OCI-LY3 (cell line): ENCODE measurements at regions not wholly inside any gene's neighbourhood (a gene's known extent, or its start where the extent isn't known, plus 50 kb on each side); places are given as distances from the start of the nearest gene placed in this dataset.

Source experiments
- H2AFZ ChIP-seq: fragments of 200-600, 300-600 bp; shearing (Covaris generic); 2 replicates; pipeline ENCODE4 v1.6.0; 2014; ENCODE audit warnings: antibody characterized with exemption, low read depth, low read length
- H3K27ac ChIP-seq: fragments of 200-600, 300-600 bp; sonication (generic); 2 replicates; pipeline ENCODE4 v1.5.1; 2014; ENCODE audit warnings: mild to moderate bottlenecking, low read length, moderate library complexity, mixed read lengths
- H3K27me3 ChIP-seq: fragments of 200-600, 300-600 bp; sonication (generic); 2 replicates; pipeline ENCODE4 v1.6.1; 2014; ENCODE audit warnings: low read depth, low read length, mixed read lengths
- H3K36me3 ChIP-seq: fragments of 200-600, 300-600 bp; sonication (generic); replicated peaks from 2 replicates; pipeline ENCODE3; 2014; ENCODE audit warnings: low read depth, low read length, mixed read lengths
- H3K4me1 ChIP-seq: fragments of 300-600, 200-600 bp; sonication (generic); 2 replicates; pipeline ENCODE4 v1.6.1; 2014; ENCODE audit warnings: low read length, mixed read lengths
- H3K4me2 ChIP-seq: fragments of 200-600, 300-600 bp; sonication (generic); 2 replicates; pipeline ENCODE4 v1.6.1; 2014; ENCODE audit warnings: low read length, mixed read lengths
- H3K4me3 ChIP-seq: fragments of 300-600, 200-600 bp; sonication (generic); 2 replicates; pipeline ENCODE4 v1.5.1; 2014; ENCODE audit warnings: antibody characterized with exemption, mild to moderate bottlenecking, low read length, moderate library complexity
- H3K79me2 ChIP-seq: fragments of 300-600, 200-600 bp; shearing (Covaris generic); 2 replicates; pipeline ENCODE4 v1.6.1; 2014; ENCODE audit warnings: mild to moderate bottlenecking, low read length, mixed read lengths
- H3K9ac ChIP-seq: fragments of 300-600, 200-600 bp; shearing (Covaris generic); 2 replicates; pipeline ENCODE4 v1.6.0; 2014; ENCODE audit warnings: mild to moderate bottlenecking, low read length, moderate library complexity
- H3K9me3 ChIP-seq: fragments of 200-600, 300-600 bp; shearing (Covaris generic); 2 replicates; pipeline ENCODE4 v1.6.1; 2014; ENCODE audit warnings: low read length, mixed read lengths; ENCODE audit not compliant: insufficient read depth
- H4K20me1 ChIP-seq: fragments of 200-600, 300-600 bp; sonication (generic); 2 replicates; pipeline ENCODE4 v1.6.1; 2016; ENCODE audit warnings: low read length, mixed read lengths; ENCODE audit not compliant: insufficient read depth
- CTCF ChIP-seq: fragments of 200-600, 300-600 bp; sonication (generic); IDR thresholded peaks from 2 replicates; pipeline ENCODE4 v1.5.1; 2014; ENCODE audit warnings: antibody characterized with exemption, low read length, low read depth
- EZH2phosphoT487 ChIP-seq: fragments of 200-600 bp; shearing (Covaris generic); IDR thresholded peaks from 2 replicates; pipeline ENCODE4 v1.6.1; 2018; ENCODE audit warnings: antibody characterized with exemption, mixed run types, low read depth

DNA sequence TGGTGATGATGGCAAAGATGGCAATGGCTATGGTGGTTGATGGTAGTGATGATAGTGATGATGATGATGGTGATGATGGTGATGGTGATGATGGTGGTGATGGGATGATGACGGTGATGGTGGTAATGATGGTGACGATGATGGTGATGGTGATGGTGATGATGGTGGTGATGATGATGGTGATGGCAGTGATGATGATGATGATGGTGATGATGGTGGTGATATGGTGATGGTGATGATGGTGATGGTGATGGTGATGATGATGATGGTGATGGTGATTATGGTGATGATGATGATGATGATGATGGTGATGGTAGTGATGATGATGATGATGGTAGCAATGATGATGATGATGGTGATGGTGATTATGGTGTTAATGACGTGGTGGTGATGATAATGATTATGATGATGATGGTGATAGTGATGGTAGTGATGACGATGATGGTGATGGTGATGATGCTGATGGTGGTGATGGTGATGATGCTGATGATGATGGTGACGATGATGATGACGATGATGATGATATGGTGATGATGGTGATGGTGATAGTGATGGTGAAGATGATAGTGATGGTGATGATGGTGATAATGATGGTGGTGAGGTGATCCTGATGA lies 232.1 kb downstream of the BRD1 start:
- TF ChIP-seq CTCF, result no peak
- TF ChIP-seq EZH2phosphoT487, result no peak
- Histone ChIP-seq H3K36me3 (peaks cover 5% of the 10 kb centered on the region), H2AFZ (no peak overlapping the region), H3K79me2 (no peaks in the 10 kb centered on the region), H4K20me1 (peaks cover 7% of the 10 kb centered on the region; the same call in 1 of the 2 replicates), H3K9me3 (no peaks in the 10 kb centered on the region), H3K4me1 (no peaks in the 10 kb centered on the region), H3K27ac (no peak overlapping the region), H3K4me3 (no peak overlapping the region), H3K4me2 (no peak overlapping the region), H3K27me3 (no peaks in the 10 kb centered on the region), H3K9ac (no peak overlapping the region)

- Histone ChIP-seq H3K4me3 (no peak overlapping the region), H3K27me3 (no peaks in the 10 kb centered on the region), H3K79me2 (no peaks in the 10 kb centered on the region), H3K4me1 (no peaks in the 10 kb centered on the region), H3K27ac (no peak overlapping the region), H3K9me3 (no peaks in the 10 kb centered on the region), H4K20me1 (peaks cover 11% of the 10 kb centered on the region; the same call in 1 of the 2 replicates), H3K9ac (no peak overlapping the region), H3K4me2 (no peak overlapping the region), H2AFZ (no peak overlapping the region), H3K36me3 (peaks cover 5% of the 10 kb centered on the region)
- TF ChIP-seq CTCF (no peak), EZH2phosphoT487 (no peak)
Measured at GRCh38 chr22:49594078-49594477, 233.6 kb downstream of the BRD1 start.

- Histone ChIP-seq H3K4me2 (no peak overlapping the region), H3K4me1 (no peaks in the 10 kb centered on the region), H3K27me3 (no peaks in the 10 kb centered on the region), H3K9ac (no peak overlapping the region), H3K79me2 (no peaks in the 10 kb centered on the region), H2AFZ (no peak overlapping the region), H3K4me3 (no peak overlapping the region), H3K27ac (no peak overlapping the region), H4K20me1 (peaks cover 15% of the 10 kb centered on the region; the same call in 1 of the 2 replicates), H3K36me3 (peaks cover 5% of the 10 kb centered on the region), H3K9me3 (no peaks in the 10 kb centered on the region)
- TF ChIP-seq CTCF, result no peak
- TF ChIP-seq EZH2phosphoT487, result no peak
Measured at GRCh38 chr22:49593509-49593908, 234.2 kb downstream of the BRD1 start.

DNA sequence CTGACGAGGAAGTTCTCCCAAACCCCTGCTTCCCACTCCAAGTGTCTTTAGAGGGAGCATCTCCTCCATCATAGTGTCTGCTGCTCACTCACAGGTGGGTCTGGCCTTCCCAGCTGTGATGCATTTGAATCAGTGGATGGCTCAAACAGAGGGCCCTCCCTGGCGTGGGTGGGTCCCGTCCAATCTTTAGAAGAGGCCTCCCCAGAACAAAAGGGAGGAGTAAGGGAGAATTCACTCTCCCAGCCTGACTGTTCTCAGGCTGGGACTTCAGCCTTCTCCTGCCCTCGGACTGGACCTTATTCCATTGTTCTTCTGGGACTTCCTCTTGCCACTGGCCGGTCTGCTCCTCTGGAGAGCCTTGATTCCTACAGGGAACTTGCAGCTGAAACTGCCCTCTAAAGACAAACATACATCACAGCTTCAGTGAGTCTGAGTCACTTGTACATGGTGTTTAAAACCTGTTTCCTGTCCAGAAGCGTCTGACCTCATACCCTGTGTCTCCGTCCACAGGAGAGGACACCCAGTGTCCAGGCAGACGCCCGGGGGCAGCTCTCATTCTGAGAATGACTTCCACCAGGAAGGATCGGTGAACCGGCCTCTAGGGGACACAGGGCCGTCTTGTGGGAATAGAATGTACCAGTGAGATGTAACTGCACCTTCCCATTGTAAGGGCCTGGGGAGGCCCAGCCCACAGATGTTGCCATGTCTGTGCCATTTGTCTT lies 234.7 kb downstream of the BRD1 start:
- no peak overlapping the region for H3K4me3 ChIP-seq
- H4K20me1 ChIP-seq, result peaks cover 18% of the 10 kb centered on the region; the same call in 1 of the 2 replicates
- H3K79me2 ChIP-seq, result no peaks in the 10 kb centered on the region
- no peaks in the 10 kb centered on the region for H3K9me3 ChIP-seq
- peaks cover 5% of the 10 kb centered on the region for H3K36me3 ChIP-seq
- no peaks in the 10 kb centered on the region for H3K27me3 ChIP-seq
- no peak overlapping the region for H3K27ac ChIP-seq
- H2AFZ ChIP-seq, result no peak overlapping the region
- no peaks in the 10 kb centered on the region for H3K4me1 ChIP-seq
- no peak overlapping the region for H3K4me2 ChIP-seq
- TF ChIP-seq CTCF (no peak), EZH2phosphoT487 (no peak)
- H3K9ac ChIP-seq, result no peak overlapping the region
